Tibial nerve (tissue), 3 donors: ENCODE measurements at regions not wholly inside any gene's neighbourhood (a gene's known extent, or its start where the extent isn't known, plus 50 kb on each side); places are given as distances from the start of the nearest gene placed in this dataset.

ENCODE experiments used
- POLR2A ChIP-seq, 2 donors: fragments of 450-650 bp; IDR thresholded peaks; one replicate each; pipeline ENCODE4 v1.6.1; 2017; ENCODE audit warnings: antibody characterized with exemption in 2 of 2, mild to moderate bottlenecking in 2 of 2, moderate library complexity in 2 of 2
- TF ChIP-seq, protein P1 (sequence below), 5 experiments: fragments of 200-600 bp in 3 of 5; fragments of 450-650 bp in 2 of 5; sonication (generic) in 3 of 5; IDR thresholded peaks; one replicate each; pipeline ENCODE4 v1.5.1; 2016 to 2019; ENCODE audit warnings: antibody characterized with exemption in 5 of 5, mild to moderate bottlenecking in 3 of 5, moderate library complexity in 2 of 5

DNA sequence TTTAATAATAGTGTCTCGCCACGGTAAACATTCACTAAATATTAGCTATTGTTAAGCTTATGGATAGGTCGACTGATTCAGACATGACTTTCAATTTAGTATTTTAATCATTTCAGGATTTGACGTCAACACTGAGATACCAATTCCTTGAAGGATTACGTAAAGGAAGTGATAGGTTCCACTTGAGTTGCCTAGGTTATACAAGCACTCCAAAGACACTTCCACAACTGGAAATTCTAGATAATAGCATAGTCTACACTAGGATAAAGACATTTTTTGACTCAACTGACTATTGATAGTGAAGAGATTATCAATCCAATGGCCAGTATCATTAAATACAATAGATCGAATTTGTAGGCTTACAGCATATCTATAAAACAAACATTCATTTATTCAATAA, 63.9 kb upstream of the NHSL1 start:
- TF ChIP-seq, protein P1, sequence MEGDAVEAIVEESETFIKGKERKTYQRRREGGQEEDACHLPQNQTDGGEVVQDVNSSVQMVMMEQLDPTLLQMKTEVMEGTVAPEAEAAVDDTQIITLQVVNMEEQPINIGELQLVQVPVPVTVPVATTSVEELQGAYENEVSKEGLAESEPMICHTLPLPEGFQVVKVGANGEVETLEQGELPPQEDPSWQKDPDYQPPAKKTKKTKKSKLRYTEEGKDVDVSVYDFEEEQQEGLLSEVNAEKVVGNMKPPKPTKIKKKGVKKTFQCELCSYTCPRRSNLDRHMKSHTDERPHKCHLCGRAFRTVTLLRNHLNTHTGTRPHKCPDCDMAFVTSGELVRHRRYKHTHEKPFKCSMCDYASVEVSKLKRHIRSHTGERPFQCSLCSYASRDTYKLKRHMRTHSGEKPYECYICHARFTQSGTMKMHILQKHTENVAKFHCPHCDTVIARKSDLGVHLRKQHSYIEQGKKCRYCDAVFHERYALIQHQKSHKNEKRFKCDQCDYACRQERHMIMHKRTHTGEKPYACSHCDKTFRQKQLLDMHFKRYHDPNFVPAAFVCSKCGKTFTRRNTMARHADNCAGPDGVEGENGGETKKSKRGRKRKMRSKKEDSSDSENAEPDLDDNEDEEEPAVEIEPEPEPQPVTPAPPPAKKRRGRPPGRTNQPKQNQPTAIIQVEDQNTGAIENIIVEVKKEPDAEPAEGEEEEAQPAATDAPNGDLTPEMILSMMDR (IDR thresholded peaks at IDR 0.05) = no peak
- no peak for TF ChIP-seq POLR2A (IDR thresholded peaks at IDR 0.05)
